ENCODE measurements at regions not wholly inside any gene's neighbourhood (a gene's known extent, or its start where the extent isn't known, plus 50 kb on each side); places are given as distances from the start of the nearest gene placed in this dataset.

DNA sequence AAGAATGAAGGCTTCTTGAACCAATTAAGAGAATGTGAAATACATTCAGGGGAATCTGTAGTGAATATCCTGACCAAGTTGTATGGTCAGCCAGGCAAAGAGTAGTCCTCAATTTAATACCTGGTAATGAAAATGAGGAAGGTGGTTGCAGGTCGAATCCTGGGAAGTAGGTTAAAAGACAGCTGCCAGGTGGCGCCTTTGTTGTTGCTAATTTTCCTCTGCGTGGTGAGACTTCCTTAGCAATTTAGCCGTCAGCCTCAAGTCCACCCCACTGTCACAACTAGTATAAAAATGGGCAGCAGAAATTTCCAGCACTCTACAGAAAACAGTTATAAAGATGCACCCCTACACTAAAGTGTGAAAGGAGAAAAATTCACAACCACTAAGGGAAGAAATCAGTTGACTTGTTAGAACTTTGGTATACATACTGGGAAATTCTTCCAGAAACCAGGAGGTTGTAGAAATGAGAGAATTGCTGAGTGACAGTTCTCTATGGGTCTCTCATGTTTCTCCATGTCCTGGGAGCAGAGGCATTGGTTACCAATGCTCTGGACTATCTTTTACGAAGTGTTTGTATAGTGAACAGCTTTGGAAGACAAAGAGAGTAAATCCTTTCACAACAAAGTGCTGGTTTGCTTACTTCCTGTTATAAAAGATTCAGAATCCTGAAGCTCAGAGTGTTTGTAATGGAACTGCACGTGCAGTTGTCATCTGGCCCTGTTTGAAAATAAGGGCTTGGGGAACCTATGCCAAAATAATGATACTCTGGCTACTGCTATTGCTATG lies 235.9 kb downstream of the NHLRC3 start:
- TF ChIP-seq, protein P1, sequence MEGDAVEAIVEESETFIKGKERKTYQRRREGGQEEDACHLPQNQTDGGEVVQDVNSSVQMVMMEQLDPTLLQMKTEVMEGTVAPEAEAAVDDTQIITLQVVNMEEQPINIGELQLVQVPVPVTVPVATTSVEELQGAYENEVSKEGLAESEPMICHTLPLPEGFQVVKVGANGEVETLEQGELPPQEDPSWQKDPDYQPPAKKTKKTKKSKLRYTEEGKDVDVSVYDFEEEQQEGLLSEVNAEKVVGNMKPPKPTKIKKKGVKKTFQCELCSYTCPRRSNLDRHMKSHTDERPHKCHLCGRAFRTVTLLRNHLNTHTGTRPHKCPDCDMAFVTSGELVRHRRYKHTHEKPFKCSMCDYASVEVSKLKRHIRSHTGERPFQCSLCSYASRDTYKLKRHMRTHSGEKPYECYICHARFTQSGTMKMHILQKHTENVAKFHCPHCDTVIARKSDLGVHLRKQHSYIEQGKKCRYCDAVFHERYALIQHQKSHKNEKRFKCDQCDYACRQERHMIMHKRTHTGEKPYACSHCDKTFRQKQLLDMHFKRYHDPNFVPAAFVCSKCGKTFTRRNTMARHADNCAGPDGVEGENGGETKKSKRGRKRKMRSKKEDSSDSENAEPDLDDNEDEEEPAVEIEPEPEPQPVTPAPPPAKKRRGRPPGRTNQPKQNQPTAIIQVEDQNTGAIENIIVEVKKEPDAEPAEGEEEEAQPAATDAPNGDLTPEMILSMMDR (IDR thresholded peaks at IDR 0.05), result no peak
- TF ChIP-seq POLR2A (IDR thresholded peaks at IDR 0.05), result no peak

Measured in adrenal gland (tissue), 5 donors.